ENCODE measurements at regions not wholly inside any gene's neighbourhood (a gene's known extent, or its start where the extent isn't known, plus 50 kb on each side); places are given as distances from the start of the nearest gene placed in this dataset.

- Histone ChIP-seq H3K27me3 (ENCODE audit: insufficient read depth, low read length) (no peaks in the 10 kb centered on the region), H2BK5ac (ENCODE audit: insufficient read length, low read length) (no peak overlapping the region), H3T11ph (ENCODE audit: low read length) (no peak overlapping the region), H3K79me1 (ENCODE audit: insufficient read depth, low read depth, low read length, poor library complexity, severe bottlenecking) (no peaks in the 10 kb centered on the region), H4K5ac (ENCODE audit: insufficient read length, low read depth, low read length) (no peak overlapping the region), H3K23me2 (ENCODE audit: insufficient read length, low read depth, low read length, poor library complexity, severe bottlenecking) (no peaks in the 10 kb centered on the region), H3K79me2 (ENCODE audit: insufficient read depth, low read length) (no peaks in the 10 kb centered on the region), H3K9me3 (ENCODE audit: control insufficient read depth, low read depth, low read length) (peaks cover 12% of the 10 kb centered on the region), H2BK12ac (ENCODE audit: insufficient read length, low read depth, low read length) (no peak overlapping the region), H3K9ac (ENCODE audit: extremely low read depth, insufficient read length, low read length) (no peak overlapping the region), H2AK5ac (ENCODE audit: insufficient read length, low read length) (no peak overlapping the region), H2BK15ac (ENCODE audit: low read depth, low read length) (no peak overlapping the region), H3K27ac (ENCODE audit: insufficient read length, low read depth, low read length) (no peak overlapping the region), H2BK20ac (ENCODE audit: low read depth, low read length, poor library complexity, severe bottlenecking) (no peak overlapping the region), H3K4me1 (ENCODE audit: insufficient read depth, low read length) (0 out of 2 replicates have a peak, but pooled peaks cover 2% of the 10 kb centered on the region), H4K20me1 (ENCODE audit: control insufficient read depth, insufficient read depth, insufficient read length) (no peaks in the 10 kb centered on the region), H4K8ac (replicated peaks; ENCODE audit: insufficient read length, low read depth, low read length) (no peak overlapping the region), H3K4me2 (ENCODE audit: insufficient read depth, insufficient read length, low read length) (no peak overlapping the region), H2AFZ (ENCODE audit: low read length) (no peak overlapping the region), H3K14ac (ENCODE audit: insufficient read depth, low read length) (no peak overlapping the region), H2BK120ac (ENCODE audit: low read depth, low read length, poor library complexity, severe bottlenecking) (no peak overlapping the region), H4K91ac (ENCODE audit: insufficient read length, low read depth, low read length) (no peak overlapping the region), H3K4ac (ENCODE audit: low read depth, low read length) (no peak overlapping the region), H3K56ac (ENCODE audit: insufficient read length, low read depth, low read length) (no peak overlapping the region), H3K18ac (ENCODE audit: insufficient read length, low read depth, low read length) (no peak overlapping the region), H3K23ac (ENCODE audit: insufficient read length, low read depth, low read length) (no peak overlapping the region)
- no peak overlapping the region for H3K4me3 Mint-ChIP-seq
- no CpG with 5 or more reads among the region's 5 CpGs for WGBS (ENCODE audit: extremely low coverage, insufficient read length, low lambda C conversion rate)
- H3K9me3 Mint-ChIP-seq = peaks cover 43 to 46% of the 10 kb centered on the region in 2 experiments
- peaks cover 16 to 42% (median 28%) of the 10 kb centered on the region in 3 experiments for H3K36me3 Mint-ChIP-seq (ENCODE audit: insufficient read depth in 1 of 3, low read depth in 3 of 3)
- peaks cover 5 to 7% of the 10 kb centered on the region in 2 experiments for H3K4me1 Mint-ChIP-seq
- no peak for TF ChIP-seq CTCF (conservative IDR thresholded peaks at IDR 0.05)
- H3K27me3 Mint-ChIP-seq (ENCODE audit: low read depth) = no peaks in the 10 kb centered on the region
- DNase-seq = no peak
- no peak overlapping the region for H3K27ac Mint-ChIP-seq
Measured at GRCh38 chr18:66687635-66688034, 83.7 kb upstream of the CDH19 start.
